GM18870 (cell line): ENCODE measurements at regions not wholly inside any gene's neighbourhood (a gene's known extent, or its start where the extent isn't known, plus 50 kb on each side); places are given as distances from the start of the nearest gene placed in this dataset.

Source experiments
- ATAC-seq: cut with Tn5 transposase; IDR thresholded peaks from one replicate; pipeline ENCODE4 v1.9.1; 2021; ENCODE audit warnings: moderate library complexity; ENCODE audit not compliant: unreplicated experiment

DNA sequence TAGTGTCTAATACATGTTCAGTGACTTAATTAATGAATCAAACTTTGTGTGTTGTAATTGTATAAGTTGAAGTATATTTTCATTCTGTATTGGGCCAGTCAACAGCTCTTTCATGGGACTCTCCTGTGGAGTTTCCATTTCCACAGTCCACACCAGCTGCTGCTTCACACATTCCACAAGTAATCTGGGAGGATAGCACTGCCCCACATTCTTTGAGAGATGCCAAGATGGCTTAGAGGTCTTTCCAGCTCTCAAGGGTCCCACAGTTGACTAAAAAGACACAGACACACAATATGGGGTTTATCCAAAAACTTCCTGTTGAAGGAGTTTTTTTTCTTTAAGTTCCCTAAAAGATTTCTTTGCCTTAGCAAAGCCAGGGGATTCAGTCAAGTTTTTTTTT lies 408.3 kb downstream of the AACS start:
- no peak for ATAC-seq

DNA sequence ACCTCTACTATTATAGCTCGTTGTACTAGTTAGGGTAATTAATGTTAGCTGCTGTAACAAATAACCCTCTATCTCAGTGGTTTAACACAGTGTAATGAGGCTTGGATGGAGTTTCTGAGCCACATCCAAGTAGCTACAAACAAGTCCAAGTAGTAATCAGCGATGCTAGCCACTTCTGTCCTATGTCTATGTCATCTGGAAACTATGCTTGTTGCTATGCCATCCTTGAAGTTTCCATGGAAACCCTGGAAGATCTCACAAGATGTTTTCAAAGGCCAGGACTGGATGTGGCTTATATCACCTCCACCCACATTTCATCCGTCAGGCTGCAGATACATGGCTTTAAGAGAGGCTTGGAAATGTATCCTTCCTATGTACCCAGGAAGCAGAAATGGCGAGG lies 422.1 kb downstream of the AACS start:
- no peak for ATAC-seq

DNA sequence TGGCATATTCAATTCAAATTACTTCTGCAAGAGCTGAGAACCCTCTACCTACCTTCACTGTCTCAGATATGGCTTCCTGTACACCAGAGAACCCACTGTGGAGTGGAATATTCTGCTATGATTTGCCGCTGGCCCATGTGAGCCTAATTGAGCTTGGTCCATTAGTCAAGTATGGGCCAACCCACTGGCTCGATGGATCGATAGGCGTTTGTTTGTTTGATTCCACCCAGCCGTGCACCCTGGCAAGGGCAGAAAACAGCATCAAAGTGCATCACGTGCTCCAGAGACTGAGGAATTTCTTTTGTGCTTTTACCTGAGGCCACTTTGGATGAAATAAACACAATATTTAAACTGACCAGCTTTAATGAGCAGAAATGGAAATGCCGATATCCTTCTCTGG lies 426.3 kb downstream of the AACS start:
- no peak for ATAC-seq

DNA sequence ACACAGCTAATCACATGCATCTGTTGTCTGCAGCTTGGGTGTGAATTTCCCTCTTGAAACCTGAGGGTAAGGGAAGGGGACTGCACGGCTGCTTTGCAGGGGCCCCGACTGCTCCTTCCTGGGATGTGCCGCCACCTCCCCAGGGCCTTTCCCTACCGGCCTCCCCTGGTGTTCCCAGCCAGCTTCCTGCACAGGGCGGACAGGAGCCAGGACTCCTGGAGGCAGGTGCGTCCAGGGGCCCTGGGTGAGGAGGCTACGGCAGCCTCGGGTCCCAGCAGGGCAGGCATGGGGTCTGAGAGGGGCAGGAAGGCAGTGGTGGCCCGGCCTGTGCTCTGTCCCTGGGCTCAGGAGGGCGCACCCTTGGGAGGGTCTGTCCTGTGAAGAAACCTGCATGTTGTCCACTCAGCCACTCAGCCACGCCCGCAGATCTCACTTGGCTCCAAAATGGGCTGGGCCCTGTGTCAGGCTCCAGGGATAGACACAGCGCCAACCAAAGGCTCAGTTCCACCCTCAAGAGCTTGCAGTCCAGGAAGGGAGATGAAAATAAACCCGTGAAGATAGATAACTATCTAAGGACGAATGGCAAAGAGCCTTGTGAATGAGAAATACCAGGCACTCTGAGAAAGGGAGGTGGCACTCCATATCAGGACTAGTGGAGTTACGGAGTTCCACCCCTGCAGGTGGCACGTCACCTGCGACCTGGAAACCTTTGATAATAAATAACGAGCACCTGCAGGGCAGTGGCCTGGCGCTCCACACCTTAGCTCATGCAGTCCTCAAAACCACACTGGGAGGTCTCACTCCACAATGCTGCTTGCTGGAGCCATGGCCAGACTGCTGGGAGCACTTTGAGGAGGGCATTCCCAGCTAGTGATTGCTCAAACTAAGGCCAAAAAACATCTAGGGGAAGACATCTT lies 427.4 kb downstream of the AACS start:
- ATAC-seq, result no peak

DNA sequence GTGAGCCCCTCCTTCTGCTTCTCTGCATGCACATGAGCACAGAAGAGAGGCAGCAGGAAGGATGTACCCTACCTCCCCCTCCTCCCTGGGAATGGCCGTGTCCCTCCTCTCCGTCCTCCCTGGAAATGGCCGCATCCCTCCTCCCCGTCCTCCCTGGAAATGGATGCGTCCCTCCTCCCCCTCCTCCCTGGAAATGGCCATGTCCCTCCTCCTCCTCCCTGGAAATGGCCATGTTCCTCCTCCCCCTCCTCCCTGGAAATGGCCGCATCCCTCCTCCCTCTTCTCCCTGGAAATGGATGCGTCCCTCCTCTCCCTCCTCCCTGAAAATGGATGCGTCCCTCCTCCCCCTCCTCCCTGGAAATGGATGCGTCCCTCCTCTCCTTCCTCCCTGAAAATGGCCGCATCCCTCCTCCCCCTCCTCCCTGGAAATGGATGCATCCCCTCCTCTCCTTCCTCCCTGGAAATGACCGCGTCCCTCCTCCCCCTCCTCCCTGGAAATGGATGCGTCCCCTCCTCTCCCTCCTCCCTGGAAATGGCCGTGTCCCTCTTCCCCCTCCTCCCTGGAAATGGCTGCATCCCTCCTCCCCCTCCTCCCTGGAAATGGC lies 428.6 kb downstream of the AACS start:
- no peak for ATAC-seq

DNA sequence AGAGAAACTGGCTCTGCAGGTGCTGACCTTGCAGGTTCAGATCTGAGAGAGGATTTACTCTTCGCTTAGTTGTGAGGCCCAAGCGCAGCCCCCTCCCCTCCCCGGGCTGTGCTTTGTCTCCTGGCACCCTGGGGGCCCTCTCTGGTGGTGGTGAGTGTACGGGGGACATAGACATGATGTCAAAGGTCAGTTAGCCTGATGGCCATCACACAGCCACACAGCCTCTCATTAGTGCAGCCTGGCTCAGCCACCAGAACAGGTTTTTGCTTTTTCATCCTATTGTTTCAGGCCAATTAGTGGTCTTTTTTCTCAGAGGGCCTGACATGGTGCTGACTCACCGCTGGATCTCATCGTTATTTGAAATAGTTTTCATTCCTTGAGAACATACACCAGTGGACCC lies 437.9 kb downstream of the AACS start:
- no peak for ATAC-seq

DNA sequence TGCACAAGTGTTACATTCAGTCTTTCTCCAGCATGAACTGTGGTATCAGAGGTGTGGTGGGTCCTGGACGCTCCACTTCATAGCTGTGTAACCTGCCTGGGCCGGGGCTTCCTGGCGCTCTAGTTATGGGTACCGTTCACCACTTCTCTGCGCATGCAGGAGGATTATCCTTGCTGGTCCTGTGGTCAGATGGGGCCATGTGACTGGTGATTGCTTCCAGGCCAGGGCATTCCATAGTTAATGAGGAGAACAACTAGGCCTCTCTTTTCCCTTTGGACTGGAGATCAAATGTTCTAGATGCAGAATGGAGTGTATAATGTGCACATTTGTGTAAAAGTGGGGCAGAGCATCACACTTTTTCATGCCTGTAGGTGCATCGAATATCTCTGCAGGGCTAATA lies 444.0 kb downstream of the AACS start:
- no peak for ATAC-seq

DNA sequence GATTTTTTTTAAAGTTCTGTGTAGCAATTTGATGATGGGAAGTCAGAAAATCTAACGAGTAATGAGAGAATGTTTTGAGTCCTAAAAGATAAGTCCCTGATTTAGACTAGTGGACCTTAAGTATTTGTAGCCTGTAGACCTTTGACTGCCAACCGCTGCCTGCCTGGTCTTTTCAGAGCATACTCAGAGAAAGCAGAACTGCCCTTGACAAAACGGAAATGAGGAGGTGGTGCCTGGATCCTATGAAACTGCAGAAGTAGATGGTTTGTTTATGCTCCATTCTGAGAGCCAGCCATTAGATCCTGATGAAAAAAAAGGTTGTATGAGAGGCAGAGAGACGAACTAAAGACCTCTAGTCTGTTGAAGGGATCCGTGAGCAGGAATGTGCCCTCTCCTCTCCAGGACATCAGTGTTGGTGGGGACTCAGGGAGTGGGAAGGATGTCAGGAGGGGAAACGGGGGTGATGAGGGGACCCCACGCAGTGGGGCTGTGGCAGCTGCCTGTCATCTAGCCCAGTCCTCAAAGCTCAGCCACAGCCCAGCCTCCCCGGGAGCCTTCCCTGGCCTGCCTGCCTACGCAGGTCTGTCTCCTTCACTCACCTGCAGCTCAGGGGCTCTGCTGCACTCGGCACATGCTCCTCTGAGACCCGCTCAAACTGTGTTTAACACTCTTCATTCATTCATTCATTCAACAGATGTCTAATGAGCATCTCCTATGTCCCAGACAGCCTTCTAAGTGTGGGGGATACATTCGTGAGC lies 447.5 kb downstream of the AACS start:
- peak; percentile 58 for ATAC-seq

DNA sequence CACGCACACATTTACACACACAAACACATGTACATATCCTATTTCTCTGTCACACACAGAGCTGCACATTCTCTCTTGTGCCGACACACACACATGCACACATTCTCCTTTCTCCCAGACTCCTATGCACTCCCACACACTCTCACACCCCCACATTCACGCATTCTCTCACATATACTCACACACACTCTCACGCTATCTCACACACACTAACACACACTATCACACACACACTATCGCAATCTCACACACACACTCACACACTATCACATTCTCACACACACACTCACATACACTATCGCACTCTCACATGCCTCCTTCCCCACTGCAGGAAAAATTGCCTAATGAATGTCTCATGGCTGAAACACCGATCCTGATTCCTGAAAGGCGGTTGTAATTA lies 450.7 kb downstream of the AACS start:
- no peak for ATAC-seq

DNA sequence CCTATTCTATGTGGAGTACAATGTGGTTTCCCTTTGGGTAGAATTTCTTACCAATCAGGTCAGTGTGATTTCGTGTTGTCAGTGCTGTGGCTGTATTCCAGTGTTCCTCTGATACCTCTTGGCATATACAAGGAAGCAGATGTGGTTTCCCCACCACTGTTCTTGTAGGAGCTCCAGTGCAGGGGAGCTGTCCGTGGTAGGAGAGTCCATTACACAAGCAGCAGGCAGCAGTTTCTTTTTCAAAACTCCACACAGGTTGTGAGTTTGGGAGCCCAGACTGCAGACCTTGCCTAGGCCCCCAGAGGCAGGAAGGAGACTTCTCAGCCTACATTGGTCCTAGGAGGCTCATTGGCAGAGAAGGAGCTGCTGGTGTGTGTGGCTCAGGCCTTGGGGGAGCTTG lies 452.8 kb downstream of the AACS start:
- no peak for ATAC-seq

DNA sequence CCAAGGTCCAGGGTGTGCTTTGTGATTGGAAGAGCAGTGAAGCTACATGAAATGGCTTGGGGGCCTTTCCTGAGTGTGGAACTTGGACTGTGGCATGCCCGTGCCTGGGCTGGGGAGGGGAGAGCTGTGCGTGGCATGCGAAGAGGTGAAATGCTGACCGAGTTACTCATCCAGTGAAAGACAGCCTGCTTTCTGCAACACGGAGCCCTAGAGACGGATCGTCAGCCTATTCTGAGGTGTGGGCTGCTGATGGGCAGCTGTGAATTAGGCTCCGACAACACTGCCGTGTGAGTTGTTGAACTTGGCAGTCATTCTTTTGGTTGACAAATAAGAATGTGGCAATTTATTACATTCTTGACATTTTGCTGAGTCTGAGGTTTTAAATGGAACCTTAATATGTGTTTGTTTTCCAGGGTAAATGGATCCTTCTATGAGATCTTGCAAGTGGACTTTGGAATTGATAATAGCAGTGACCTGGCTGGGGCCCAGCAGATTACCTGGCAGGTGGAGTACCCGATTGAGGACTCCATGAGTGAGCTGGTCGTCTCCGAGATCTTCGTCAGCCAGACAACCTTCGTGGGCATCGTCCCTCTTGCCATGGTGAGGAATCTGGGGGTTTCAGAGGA lies 453.9 kb downstream of the AACS start:
- no peak for ATAC-seq

DNA sequence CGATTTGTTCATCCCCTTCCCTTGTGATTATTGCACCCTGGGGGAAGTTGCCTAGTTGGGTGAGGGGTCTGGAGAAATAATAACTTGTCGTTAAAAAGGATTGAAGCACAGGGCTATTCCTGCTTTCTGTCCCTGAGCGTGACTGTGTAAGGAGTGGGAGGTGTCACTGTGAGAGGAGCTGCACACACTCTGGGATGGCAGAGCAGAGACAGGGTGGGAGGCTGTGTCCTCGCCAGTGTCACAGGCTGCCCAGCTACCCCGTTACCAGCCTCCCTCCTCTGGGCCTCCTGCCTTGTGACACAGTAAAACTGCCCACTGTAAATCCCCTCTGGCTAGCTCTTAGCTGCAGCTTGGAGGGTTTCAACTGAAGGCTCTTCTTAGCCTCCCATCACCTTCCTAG lies 460.6 kb downstream of the AACS start:
- no peak for ATAC-seq

DNA sequence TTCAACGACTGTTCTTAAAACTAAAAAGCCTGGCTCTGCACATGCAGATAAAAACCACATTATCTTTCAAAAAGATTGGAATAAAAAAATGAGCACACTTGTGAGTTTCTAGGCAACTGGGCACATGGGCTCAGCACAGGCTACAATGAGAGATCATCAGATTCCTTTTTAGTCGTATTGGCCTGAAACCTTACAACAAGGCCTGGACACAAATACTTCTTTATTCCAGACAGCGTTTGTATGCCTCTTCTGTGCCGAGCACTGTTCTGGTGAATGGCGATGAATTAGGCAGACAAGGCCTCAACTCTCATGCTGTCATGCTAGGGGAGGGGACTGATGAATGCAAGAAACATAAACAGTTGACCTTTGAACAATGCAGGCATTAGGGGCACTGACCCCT lies 463.0 kb downstream of the AACS start:
- no peak for ATAC-seq

DNA sequence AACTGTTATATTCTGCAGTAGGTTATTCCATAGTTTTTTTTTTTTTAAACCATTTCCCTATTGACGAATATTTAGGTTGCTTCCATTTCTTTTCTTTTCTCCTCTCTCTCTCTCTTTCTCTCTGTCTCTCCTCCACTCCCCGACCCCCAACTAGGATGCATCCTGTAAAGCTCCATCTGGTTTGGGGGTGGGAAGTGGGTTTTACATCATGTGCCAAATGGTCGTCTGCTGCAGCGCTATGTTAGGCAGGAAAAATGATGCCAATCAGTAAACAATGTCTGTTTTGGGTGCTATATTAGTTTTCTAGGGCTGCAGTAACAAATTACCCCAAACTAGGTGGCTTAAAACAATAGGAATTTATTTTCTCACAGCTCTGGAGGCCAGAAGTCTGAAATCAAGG lies 465.0 kb downstream of the AACS start:
- ATAC-seq, result no peak

DNA sequence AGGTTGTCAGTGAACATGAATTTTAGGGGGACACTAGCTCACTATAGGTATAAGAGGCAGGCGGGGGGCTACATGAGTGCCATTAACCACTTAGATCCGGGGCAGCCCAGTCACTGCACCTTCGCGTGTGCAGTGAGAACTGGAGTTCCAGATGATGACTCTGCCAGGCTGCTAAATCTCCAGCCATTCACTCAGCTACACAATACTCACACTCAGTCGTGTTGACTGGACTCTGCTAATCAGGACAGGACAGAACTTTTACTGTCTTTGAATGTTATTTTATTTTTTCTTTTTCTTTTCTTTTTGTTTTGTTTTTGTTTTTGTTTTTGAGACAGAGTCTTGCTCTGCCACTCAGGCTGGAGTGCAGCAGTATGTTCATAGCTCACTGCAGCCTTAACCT lies 465.6 kb downstream of the AACS start:
- ATAC-seq, result no peak

DNA sequence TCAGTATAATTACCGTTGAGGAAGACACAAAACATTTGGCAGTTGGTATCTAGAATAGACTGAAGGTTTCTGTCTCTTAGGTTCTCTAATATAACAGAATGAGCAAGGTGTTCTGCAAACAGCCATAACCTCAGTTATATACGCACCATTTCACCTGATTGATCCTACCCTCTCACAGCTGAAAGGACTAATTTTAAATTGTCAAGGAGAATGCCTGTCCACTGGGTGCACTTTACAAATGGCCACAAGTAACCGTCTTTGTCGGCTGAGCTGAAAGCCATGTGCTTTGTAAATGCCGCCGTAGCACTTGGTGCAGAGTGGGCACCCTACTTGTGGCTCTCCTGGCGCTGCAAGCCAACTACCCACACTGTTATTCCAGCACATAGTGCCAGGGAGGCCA lies 466.3 kb downstream of the AACS start:
- no peak for ATAC-seq

DNA sequence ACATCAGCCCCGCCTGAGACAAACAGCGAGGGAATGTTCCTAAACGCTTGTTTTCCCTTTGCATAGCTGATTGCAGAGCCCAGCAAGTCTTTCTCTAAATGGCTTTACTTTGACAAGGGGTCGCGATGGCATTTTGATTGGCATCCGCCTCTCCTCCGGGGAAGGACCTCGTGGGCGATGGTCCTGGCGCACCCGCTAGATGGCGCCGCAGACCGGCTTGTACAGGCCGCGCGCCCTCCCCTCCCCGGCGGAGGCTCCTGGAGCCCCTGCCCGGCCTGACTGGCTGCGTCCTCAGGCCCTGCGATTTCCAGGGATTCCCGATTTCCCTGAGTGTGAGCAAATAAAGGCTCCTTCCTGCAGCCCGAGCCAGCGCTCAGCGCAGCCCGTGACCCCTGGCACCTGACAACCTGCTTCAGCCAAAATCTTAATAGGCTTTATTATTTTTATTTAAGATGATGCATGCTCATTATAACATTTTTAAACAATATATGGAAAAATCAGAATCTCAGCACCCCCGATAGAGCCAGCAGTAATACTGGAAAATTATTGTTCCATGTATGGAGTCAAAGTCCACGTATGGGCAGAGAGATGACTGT lies 468.3 kb downstream of the AACS start:
- no peak for ATAC-seq

DNA sequence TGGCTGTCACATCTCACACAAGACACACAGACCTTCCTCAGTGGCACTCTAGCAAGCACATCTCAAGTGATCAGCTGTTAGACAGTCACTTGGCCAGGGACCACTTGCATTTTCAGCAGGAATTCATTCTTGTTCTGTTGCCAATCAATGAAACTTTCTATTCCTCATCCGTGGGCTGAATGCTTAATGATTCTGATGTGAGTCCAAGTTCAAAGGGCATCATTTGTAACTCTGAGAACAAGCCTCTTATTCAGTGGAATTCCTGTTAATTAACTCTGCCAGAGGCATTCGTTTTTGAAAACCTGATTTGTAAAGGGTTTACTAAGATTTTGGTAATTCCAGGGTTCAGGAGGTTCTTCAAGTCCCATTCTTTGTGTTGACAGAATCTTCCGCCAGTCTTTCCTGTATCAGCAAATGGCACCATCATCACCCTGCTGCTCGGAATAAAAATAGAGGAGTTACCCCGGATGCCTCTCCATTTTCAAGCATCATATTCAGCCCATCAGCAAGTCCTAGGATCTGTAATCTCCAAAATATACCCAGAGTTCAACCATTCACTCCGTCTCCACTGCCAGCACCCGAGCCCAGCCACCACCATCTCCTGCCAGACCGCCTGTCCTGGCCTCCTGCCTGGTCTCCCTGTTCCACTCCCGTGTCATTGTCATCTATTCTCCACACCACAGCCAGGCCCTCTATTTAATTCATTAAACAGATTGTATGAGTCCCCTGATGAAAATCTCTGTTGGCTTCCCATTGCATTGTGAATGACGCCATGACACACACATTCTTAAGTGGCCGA lies 473.4 kb downstream of the AACS start:
- ATAC-seq, result no peak

DNA sequence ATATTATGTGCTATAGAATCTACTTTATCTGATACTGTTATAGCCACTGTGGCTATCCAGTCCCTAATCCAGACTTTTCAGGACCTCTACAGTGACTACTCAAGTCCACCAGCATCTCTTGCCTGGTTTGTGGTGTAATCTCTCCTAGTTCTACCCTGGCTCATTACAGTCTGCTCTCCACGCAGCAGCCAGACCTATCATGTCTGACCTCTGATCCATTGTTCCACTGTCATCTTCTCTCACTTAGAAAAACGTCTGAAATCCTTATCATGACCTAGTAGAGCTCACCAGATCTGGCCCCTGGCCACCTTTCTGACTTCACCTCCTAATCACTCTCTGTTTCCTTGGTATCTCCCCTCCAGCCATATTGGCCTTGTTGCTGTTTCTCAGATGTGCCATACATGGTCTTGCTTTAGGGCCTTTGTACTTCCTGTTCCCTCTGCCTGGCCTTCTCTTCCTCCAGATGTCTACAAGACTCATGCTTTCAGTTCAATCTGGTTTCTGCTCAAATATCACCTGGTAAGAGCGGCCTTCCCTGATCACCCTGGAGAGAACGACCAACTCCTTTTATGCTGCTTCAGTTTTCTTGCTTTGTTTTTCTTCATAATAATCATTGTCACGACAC lies 475.5 kb downstream of the AACS start:
- ATAC-seq, result no peak

DNA sequence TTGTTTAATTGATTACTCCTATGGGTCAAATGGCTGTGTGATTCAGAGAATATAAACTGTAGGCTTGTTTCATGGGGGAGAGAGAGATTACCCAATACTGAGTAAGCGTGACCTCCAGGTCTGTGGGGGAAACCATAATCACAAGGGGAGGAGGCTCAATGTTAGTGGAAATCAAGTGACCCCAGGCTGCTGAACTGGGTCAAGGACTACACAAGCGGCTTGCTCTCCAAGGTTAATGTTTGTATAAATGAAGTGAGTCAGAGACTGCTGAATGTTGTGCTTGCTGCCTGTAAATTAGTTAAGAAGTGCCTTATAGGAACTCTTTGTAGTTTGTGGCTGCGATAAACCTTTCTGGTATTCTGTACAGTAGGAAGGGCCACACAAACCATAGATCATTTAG lies 479.7 kb downstream of the AACS start:
- no peak for ATAC-seq
